GM19035 (cell line): ENCODE measurements at regions not wholly inside any gene's neighbourhood (a gene's known extent, or its start where the extent isn't known, plus 50 kb on each side); places are given as distances from the start of the nearest gene placed in this dataset.

Experiments
- ATAC-seq: cut with Tn5 transposase; IDR thresholded peaks from one replicate; pipeline ENCODE4 v1.9.1; 2021; ENCODE audit not compliant: unreplicated experiment

- no peak for ATAC-seq
Measured at GRCh38 chr14:66099931-66100330, 386.2 kb upstream of the CCDC196 start.

DNA sequence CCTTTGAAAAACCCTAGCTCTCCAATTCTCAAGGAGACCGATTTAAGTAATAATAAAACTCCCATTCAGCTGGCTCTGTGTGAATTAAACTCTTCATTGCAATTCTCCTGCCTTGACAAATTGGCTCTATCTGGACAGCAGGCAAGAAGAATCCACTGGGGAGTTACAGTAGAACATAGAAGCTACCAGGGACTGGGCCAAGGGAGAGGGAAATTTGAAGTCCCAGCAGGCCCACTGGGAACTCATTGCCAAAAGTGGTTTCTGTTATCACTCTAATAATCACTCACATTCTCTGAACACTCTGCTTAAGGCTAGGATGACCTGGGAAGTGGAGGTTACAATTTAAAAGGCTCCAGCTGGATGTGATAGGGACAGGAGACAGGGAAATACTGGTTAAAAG, 384.5 kb upstream of the CCDC196 start:
- ATAC-seq, result no peak

GRCh38 chr14:66104486-66104885, 381.7 kb upstream of the CCDC196 start:
- ATAC-seq, result no peak

DNA sequence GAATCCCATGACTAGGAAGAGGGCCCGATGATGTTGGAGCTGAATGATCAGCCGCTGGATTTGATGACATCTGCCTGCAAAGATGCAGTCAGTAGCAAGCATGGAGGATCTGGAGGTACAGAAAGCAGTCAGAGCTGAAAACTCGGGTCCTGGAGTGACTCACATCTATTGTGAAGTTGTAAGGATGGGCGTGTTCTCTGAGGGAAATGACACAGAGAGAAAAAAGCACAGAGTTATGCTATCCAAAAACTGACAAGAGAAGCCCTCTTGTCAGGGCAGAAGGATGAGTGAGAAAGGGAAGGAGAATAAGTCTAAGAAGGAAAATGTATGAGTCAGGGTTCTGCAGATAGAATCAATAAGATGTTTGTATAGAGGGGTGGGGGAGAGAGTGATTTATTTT, 380.4 kb upstream of the CCDC196 start:
- ATAC-seq, result no peak

DNA sequence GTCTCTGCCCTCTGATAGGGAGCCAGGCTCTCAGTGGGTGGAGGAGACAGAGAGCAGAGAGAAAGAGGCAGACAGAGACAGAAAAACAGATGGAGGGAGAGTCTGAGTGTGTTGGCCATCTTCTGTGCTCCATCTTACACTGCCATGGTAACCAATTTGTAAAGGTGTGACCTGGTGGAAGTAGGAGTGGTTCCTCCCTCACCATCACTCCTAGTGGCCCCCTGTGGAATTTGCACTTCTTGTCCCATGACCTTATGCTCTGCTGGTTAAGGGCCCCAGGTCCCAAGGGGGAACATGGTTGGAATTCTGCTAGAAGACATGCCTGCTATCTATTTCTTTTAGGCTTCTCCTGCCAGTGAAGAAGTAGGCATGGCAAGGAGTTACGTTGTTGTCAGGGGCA, 376.7 kb upstream of the CCDC196 start:
- ATAC-seq, result no peak

- ATAC-seq, result no peak
Measured at GRCh38 chr14:66111891-66112290, 374.3 kb upstream of the CCDC196 start.

DNA sequence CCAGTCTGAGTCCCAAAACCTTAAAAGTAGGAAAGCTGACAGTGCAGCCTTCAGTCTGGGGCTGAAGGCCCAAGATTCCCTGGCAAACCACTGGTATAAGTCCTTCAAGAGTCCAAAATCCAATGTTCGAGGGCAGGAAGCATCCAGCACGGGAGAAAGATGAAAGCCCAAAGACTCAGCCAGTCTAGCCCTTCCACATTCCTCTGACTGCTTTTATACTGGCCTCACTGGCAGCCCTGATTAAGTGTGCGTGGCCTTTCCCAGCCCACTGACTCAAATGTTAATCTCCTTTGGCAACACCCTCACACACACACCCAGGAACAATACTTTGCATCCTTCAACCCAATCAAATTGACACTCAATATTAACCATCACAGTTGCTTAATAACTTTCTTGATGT, 372.1 kb upstream of the CCDC196 start:
- ATAC-seq, result no peak

GRCh38 chr14:66115740-66116502, 370.2 kb upstream of the CCDC196 start:
- ATAC-seq, result no peak

GRCh38 chr14:66116732-66117131, 369.4 kb upstream of the CCDC196 start:
- ATAC-seq, result no peak

DNA sequence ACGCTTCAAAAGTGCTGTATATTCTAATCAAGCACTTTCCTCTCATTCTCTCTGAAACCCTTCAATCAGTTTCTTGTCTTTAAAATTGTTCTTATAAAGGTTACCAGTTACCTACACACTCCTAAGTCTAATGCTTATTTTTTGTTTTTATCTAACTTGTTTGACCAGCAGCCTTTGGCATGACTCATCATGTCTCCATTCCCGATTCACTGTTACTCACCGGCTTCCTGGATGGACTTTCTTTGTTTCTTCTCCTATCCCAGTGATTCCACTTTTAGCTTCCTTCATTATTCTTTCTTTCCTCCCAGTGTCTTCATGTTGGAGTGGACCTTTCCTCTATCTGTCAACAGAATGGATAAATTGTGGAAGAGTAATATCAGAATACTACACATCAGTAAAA, 368.6 kb upstream of the CCDC196 start:
- ATAC-seq, result no peak

- ATAC-seq, result no peak
Measured at GRCh38 chr14:66119606-66120231, 366.5 kb upstream of the CCDC196 start.

DNA sequence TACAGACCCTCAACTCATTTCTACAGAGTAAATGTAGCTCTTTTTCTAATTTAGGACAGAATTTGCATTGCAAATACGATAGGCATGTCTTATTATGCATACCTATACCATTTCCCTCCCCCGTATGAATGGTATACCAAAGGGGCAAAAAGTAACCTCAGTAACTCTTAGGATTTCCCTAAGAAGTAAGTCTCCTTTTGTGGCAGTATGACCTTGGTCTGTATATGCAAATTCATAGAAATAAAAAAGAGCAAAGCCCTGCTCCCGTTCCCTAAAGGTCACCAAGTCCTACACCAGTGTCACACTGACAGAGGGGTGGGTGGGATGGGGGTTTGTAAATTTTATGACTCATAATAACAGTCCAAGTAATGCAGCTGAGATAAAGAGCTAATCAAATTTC, 365.8 kb upstream of the CCDC196 start:
- ATAC-seq, result no peak

GRCh38 chr14:66121859-66122258, 364.3 kb upstream of the CCDC196 start:
- no peak for ATAC-seq

DNA sequence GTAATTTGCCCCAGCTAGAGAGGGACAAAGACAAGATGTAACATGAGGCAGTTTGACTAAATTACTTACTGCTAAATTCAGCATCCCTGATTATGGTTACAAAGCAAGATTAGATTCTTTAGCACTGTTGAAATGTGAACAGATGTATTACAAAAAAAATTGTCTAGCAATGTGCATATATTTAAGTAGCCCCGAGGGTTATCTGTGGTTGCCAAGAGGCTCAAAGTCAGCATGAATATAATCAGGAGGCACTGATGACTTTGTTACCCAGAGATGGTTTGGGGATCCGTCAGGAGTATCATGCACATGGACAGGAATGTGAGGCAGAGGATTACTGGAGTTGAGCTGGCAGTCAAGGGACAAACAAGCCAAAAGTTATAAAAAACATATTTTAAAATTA, 356.9 kb upstream of the CCDC196 start:
- no peak for ATAC-seq

- no peak for ATAC-seq
Measured at GRCh38 chr14:66131111-66131510, 355.1 kb upstream of the CCDC196 start.

- ATAC-seq, result no peak
Measured at GRCh38 chr14:66133666-66134065, 352.5 kb upstream of the CCDC196 start.

GRCh38 chr14:66135831-66136230, 350.3 kb upstream of the CCDC196 start:
- ATAC-seq, result no peak

GRCh38 chr14:66137081-66137480, 349.1 kb upstream of the CCDC196 start:
- no peak for ATAC-seq

GRCh38 chr14:66139432-66139831, 346.7 kb upstream of the CCDC196 start:
- no peak for ATAC-seq

DNA sequence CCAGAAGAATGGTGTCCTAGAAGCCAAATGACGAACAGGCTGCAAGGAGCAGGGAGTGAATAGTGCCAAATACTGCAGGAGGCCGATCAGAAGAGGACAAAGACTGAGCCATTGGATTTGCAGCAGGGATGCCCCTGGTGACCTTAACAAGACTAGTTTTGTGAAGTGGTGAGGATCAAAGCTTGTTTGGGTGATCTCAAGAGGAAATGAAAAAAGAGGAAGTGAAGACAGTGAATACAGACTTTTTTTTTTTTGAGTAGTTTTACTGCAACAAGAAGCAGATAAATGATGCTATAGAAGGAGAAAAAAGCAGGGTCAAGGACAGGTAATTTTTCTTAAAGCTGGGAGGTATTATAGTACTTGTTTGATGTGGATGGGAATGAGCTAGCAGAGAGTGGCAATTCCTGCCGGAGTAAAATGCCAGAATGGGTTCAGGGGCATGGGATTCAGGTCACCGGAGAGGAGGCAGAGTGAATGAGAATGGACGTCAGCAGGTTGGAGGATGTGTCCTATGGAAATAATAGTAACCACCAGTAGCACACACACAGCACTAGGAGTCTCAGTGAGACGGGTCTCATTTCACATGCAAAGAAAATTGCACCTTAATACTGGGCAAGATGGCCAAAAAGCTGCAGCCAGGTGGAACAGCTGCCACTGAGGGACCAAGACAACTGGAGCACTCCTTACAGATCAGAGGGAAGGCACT, 345.8 kb upstream of the CCDC196 start:
- peak; percentile 85 for ATAC-seq

DNA sequence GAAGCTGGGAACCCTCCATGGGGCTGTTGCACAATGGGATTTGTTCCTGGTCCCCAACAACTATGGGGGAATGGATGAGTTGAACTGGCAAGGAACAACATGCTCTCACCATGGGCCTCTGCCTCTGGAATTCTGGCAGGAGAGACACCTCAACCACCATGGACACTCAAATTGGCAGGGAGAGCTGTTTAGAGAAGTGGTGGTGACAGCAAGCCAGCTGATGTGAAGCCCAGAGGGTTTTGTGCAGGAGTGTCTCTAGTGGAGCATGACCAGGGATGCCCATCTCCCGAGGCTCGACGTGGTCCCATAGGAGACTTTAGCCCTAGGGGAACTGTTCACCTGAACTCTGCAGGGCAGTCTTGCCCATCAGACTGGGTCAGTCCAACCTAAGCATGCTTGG, 345.2 kb upstream of the CCDC196 start:
- ATAC-seq, result no peak

GRCh38 chr14:66141733-66142132, 344.4 kb upstream of the CCDC196 start:
- no peak for ATAC-seq
